Tibial nerve (tissue), 4 donors: ENCODE measurements at regions not wholly inside any gene's neighbourhood (a gene's known extent, or its start where the extent isn't known, plus 50 kb on each side); places are given as distances from the start of the nearest gene placed in this dataset.
"Not testable (repeated sequence)": the region's sequence is repeated elsewhere in the genome, so short reads cannot be mapped to it uniquely, and the experiment has no call there.

ENCODE experiments used
- EP300 ChIP-seq, 2 donors: sonication (generic); formaldehyde crosslinking; IDR thresholded peaks; one replicate each; pipeline ENCODE4 v1.6.1; 2017; ENCODE audit warnings: antibody characterized with exemption in 2 of 2, mild to moderate bottlenecking in 1 of 2
- POLR2A ChIP-seq, 2 donors: fragments of 450-650 bp; IDR thresholded peaks; one replicate each; pipeline ENCODE4 v1.6.1; 2017; ENCODE audit warnings: antibody characterized with exemption in 2 of 2, mild to moderate bottlenecking in 2 of 2, moderate library complexity in 2 of 2
- TF ChIP-seq, protein P1 (sequence below), 5 experiments: fragments of 200-600 bp in 3 of 5; fragments of 450-650 bp in 2 of 5; sonication (generic) in 3 of 5; IDR thresholded peaks; one replicate each; pipeline ENCODE4 v1.5.1; 2016 to 2019; ENCODE audit warnings: antibody characterized with exemption in 5 of 5, mild to moderate bottlenecking in 3 of 5, moderate library complexity in 2 of 5

GRCh38 chr6:14782921-14783464, 462.9 kb upstream of the JARID2 start:
- TF ChIP-seq, protein P1, sequence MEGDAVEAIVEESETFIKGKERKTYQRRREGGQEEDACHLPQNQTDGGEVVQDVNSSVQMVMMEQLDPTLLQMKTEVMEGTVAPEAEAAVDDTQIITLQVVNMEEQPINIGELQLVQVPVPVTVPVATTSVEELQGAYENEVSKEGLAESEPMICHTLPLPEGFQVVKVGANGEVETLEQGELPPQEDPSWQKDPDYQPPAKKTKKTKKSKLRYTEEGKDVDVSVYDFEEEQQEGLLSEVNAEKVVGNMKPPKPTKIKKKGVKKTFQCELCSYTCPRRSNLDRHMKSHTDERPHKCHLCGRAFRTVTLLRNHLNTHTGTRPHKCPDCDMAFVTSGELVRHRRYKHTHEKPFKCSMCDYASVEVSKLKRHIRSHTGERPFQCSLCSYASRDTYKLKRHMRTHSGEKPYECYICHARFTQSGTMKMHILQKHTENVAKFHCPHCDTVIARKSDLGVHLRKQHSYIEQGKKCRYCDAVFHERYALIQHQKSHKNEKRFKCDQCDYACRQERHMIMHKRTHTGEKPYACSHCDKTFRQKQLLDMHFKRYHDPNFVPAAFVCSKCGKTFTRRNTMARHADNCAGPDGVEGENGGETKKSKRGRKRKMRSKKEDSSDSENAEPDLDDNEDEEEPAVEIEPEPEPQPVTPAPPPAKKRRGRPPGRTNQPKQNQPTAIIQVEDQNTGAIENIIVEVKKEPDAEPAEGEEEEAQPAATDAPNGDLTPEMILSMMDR (IDR thresholded peaks at IDR 0.05) = not testable (repeated sequence)
- not testable (repeated sequence) for TF ChIP-seq POLR2A, EP300 (IDR thresholded peaks at IDR 0.05)
